Adrenal gland (tissue), 5 donors: ENCODE measurements at regions not wholly inside any gene's neighbourhood (a gene's known extent, or its start where the extent isn't known, plus 50 kb on each side); places are given as distances from the start of the nearest gene placed in this dataset.

ENCODE experiments used
- POLR2A ChIP-seq, 2 donors: fragments of 450-650 bp; IDR thresholded peaks; one replicate each; pipeline ENCODE4 v1.6.1; 2017; ENCODE audit warnings: antibody characterized with exemption in 2 of 2, mild to moderate bottlenecking in 2 of 2, moderate library complexity in 1 of 2
- TF ChIP-seq, protein P1 (sequence below), 6 experiments: fragments of 450-650 bp in 4 of 6; fragments of 200-600 bp in 2 of 6; sonication (generic) in 1 of 6; IDR thresholded peaks; 1 replicate in 5 of 6; 2 replicates in 1 of 6; pipeline versions ENCODE4 v1.5.1 to v1.8.0; 2016 to 2021; ENCODE audit warnings: antibody characterized with exemption in 6 of 6, mild to moderate bottlenecking in 2 of 6, moderate library complexity in 1 of 6
- donor health status: DM: no; HTN: no; CAD: no.

DNA sequence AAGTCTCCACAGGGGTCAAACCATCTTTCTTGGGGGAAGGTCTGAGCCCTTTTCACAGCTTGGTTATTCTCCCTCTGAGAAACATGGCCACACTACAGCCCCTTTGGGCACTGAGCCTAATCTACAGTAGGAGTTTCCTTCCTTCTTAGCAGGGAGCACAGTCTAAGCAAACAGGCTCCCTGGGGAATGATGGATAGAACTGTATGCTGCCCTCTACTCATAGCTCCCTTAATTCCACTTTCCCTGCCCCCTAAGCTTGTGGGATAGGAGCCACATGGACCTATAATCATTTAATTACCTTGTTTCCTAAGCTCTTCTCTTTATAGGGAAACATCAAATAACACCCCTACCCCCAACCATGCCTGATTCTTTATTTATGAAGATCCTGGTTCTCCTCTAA is 442.1 kb upstream of the MEX3C start:
- TF ChIP-seq, protein P1, sequence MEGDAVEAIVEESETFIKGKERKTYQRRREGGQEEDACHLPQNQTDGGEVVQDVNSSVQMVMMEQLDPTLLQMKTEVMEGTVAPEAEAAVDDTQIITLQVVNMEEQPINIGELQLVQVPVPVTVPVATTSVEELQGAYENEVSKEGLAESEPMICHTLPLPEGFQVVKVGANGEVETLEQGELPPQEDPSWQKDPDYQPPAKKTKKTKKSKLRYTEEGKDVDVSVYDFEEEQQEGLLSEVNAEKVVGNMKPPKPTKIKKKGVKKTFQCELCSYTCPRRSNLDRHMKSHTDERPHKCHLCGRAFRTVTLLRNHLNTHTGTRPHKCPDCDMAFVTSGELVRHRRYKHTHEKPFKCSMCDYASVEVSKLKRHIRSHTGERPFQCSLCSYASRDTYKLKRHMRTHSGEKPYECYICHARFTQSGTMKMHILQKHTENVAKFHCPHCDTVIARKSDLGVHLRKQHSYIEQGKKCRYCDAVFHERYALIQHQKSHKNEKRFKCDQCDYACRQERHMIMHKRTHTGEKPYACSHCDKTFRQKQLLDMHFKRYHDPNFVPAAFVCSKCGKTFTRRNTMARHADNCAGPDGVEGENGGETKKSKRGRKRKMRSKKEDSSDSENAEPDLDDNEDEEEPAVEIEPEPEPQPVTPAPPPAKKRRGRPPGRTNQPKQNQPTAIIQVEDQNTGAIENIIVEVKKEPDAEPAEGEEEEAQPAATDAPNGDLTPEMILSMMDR (IDR thresholded peaks at IDR 0.05), result no peak
- no peak for TF ChIP-seq POLR2A (IDR thresholded peaks at IDR 0.05)
